Activated CD4-positive, alpha-beta T cell treated with anti-CD3 and anti-CD28 coated beads, Interleukin-2, amount 10 ng/mL, durations not matched to agents 7 days and 5 days (primary cell): ENCODE measurements at regions not wholly inside any gene's neighbourhood (a gene's known extent, or its start where the extent isn't known, plus 50 kb on each side); places are given as distances from the start of the nearest gene placed in this dataset.
"Not testable (repeated sequence)": the region's sequence is repeated elsewhere in the genome, so short reads cannot be mapped to it uniquely, and the experiment has no call there.

ENCODE experiments used
- CTCF ChIA-PET: fragments of 350-600 bp; sonication (Branson Sonifier 250); formaldehyde crosslinking; loops from one replicate; lab custom pipeline; 2021; ENCODE audit warnings: antibody characterized with exemption; lab: Charles Lee
- POLR2A ChIA-PET: fragments of 350-600 bp; sonication (Branson Sonifier 250); formaldehyde crosslinking; loops from one replicate; lab custom pipeline; 2021; ENCODE audit warnings: antibody characterized with exemption; lab: Charles Lee
- DNase-seq: peaks from one replicate; pipeline ENCODE4 v3.0.0-alpha.2; 2020
- H3K27ac Mint-ChIP-seq: one replicate; pipeline ENCODE4 v1.8.0; 2021; ENCODE audit warnings: mild to moderate bottlenecking, moderate library complexity, mixed read lengths
- H3K27me3 Mint-ChIP-seq: one replicate; pipeline ENCODE4 v1.8.0; 2021; ENCODE audit warnings: mixed read lengths
- H3K36me3 Mint-ChIP-seq: one replicate; pipeline ENCODE4 v1.8.0; 2021; ENCODE audit warnings: low read depth, mixed read lengths
- H3K4me1 Mint-ChIP-seq: one replicate; pipeline ENCODE4 v1.8.0; 2021; ENCODE audit warnings: mixed read lengths
- H3K4me3 Mint-ChIP-seq: one replicate; pipeline ENCODE4 v1.8.0; 2021; ENCODE audit warnings: mild to moderate bottlenecking, moderate library complexity, mixed read lengths
- H3K9me3 Mint-ChIP-seq: one replicate; pipeline ENCODE4 v1.8.0; 2021; ENCODE audit warnings: mixed read lengths

DNA sequence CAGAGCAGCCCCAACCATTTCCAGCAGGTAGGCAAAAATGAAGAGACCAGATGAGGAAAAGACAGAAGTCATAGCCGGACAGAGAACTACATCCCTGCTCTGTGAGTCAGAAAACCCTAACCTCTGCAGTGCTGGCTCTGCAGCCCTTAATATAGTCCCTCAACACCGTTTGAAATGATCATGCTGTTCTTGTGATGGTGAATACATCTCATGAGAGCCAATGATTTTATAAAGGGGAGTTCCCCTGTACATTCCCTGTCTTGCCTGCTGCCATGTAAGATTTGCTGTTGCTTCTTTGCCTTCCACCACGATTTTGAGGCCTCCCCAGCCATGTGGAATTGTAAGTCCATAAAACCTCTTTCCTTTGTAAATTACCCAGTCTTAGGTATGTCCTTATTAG is 216.8 kb upstream of the RFX3 start:
- Mint-ChIP-seq H3K9me3 (no peaks in the 10 kb centered on the region), H3K4me3 (no peak overlapping the region), H3K36me3 (no peaks in the 10 kb centered on the region), H3K4me1 (peaks cover 3% of the 10 kb centered on the region), H3K27ac (no peak overlapping the region), H3K27me3 (peaks cover 3% of the 10 kb centered on the region)
- ChIA-PET CTCF (interaction anchor here (1.0 kb wide), 1 partner anchor 9 kb away, joined by 3 read pairs; no protein-coding TSS in a partner anchor), POLR2A (no interaction called here)
- no peak for DNase-seq

GRCh38 chr9:3741729-3742128 is 215.9 kb upstream of the RFX3 start:
- ChIA-PET CTCF (interaction anchor here (1.0 kb wide), 1 partner anchor 9 kb away, joined by 3 read pairs; no protein-coding TSS in a partner anchor), POLR2A (no interaction called here)
- peaks cover 3% of the 10 kb centered on the region for H3K27me3 Mint-ChIP-seq

DNA sequence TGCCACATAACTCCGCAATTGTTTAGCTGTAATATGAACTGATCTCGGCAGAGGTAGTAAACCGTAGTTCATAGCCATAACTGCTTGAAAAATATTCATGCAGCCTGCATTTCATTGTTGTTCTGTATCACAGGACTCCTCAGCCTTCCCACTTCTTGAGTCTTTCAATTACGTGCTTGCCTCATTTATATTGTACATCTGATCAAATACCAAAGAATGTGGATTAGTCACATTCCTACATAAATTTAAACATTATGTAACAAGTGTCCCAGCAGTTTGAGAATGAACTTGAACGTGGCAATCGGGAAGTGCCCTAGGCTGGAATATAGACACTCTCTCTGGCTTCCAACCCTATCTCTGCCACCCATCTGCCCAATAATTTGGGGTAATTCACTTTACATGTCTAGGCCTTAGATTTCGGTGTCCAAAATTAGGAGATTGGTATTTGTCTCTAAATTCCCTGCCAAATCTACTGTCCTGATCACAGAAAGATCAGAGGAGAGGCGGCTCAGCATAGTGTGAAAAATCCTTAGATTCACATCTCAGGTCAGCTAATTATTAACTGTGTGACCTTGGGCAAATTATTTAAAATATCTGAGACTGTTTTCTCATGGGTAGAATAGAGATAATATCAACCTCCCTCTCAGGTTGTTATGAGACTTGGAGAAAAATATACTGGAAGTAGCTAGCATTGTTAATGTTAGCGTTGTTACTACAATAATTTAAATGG is 215.1 kb upstream of the RFX3 start:
- DNase-seq = no peak
- Mint-ChIP-seq H3K4me3 (no peak overlapping the region), H3K27me3 (peaks cover 3% of the 10 kb centered on the region), H3K27ac (no peak overlapping the region), H3K9me3 (no peaks in the 10 kb centered on the region), H3K4me1 (peaks cover 3% of the 10 kb centered on the region), H3K36me3 (no peaks in the 10 kb centered on the region)
- CTCF ChIA-PET = no interaction called here
- POLR2A ChIA-PET = no interaction called here

More at GRCh38 chr9:3741729-3742128, 215.9 kb upstream of the RFX3 start:
- Mint-ChIP-seq H3K27ac (no peak overlapping the region), H3K4me3 (no peak overlapping the region), H3K4me1 (peaks cover 3% of the 10 kb centered on the region), H3K36me3 (no peaks in the 10 kb centered on the region), H3K9me3 (no peaks in the 10 kb centered on the region)
- no peak for DNase-seq

- peaks cover 9% of the 10 kb centered on the region for H3K4me1 Mint-ChIP-seq
These were observed 210.4 kb upstream of the RFX3 start for GRCh38 chr9:3736161-3736560.

GRCh38 chr9:3735251-3735650 is 209.4 kb upstream of the RFX3 start:
- no peak for DNase-seq
- Mint-ChIP-seq H3K9me3 (no peaks in the 10 kb centered on the region), H3K27me3 (no peaks in the 10 kb centered on the region), H3K4me1 (peaks cover 16% of the 10 kb centered on the region), H3K27ac (no peak overlapping the region), H3K36me3 (no peaks in the 10 kb centered on the region), H3K4me3 (no peak overlapping the region)
- ChIA-PET POLR2A (no interaction called here), CTCF (interaction anchor here (0.6 kb wide), 1 partner anchor 405 kb away, joined by 4 read pairs; no protein-coding TSS in a partner anchor)

More at GRCh38 chr9:3736161-3736560, 210.4 kb upstream of the RFX3 start:
- H3K9me3 Mint-ChIP-seq = no peaks in the 10 kb centered on the region
- no peaks in the 10 kb centered on the region for H3K27me3 Mint-ChIP-seq
- ChIA-PET POLR2A (no interaction called here), CTCF (interaction anchor here (0.6 kb wide), 1 partner anchor 9 kb away, joined by 3 read pairs; no protein-coding TSS in a partner anchor)
- no peaks in the 10 kb centered on the region for H3K36me3 Mint-ChIP-seq
- no peak overlapping the region for H3K4me3 Mint-ChIP-seq
- no peak overlapping the region for H3K27ac Mint-ChIP-seq
- DNase-seq = no peak

DNA sequence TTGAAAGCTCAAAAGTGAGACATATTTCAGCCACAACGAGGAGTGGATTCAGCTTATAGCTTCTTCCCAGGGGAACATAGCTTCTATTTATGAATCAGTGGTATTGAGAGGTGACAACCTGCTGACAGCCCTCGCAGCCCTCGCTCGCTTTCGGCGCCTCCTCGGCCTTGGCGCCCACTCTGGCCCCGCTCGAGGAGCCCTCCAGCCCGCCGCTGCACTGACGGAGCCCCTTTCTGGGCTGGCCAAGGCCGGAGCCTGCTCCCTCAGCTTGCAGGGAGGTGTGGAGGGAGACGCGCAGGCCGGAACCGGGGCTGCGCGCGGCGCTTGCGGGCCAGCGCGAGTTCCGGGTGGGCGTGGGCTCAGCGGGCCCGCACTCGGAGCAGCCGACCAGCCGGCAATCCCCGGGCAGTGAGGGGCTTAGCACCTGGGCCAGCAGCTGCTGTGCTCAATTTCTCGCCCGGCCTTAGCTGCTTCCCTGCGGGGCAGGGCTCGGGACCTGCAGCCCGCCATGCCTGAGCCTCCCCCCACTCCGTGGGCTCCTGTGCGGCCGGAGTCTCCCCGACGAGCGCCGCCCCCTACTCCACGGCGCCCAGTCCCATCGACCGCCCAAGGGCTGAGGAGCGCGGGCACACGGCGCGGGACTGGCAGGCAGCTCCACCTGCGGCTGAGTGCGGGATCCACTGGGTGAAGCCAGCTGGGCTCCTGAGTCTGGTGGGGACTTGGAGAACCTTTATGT is 207.9 kb upstream of the RFX3 start:
- H3K27ac Mint-ChIP-seq, H3K9me3 Mint-ChIP-seq, H3K4me3 Mint-ChIP-seq, POLR2A ChIA-PET, DNase-seq, H3K27me3 Mint-ChIP-seq, H3K36me3 Mint-ChIP-seq: not testable (repeated sequence)
- CTCF ChIA-PET = interaction anchor here (1.1 to 1.3 kb wide), 2 partner anchors 9 to 381 kb away, joined by 3 read pairs; no protein-coding TSS in a partner anchor
- H3K4me1 Mint-ChIP-seq = peaks cover 16% of the 10 kb centered on the region

DNA sequence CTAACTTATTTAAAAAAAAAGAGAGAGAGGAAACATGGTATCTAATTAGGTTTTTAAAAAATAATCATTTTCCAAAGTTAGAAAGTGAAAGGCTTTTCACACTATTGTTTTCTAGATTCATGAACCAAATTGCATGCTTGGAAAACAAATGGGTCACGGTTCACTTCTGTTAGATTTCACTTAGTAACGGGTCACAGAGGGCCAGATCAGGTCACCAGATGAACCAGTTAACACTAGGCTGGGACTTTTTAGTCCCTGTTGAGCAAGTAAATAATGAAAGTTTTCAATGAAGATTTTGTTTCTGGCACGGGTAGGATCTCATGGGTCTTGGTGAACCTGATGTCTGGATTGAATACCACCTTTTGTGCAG is 207.2 kb upstream of the RFX3 start:
- Mint-ChIP-seq H3K27ac (no peak overlapping the region), H3K27me3 (no peaks in the 10 kb centered on the region)
- CTCF ChIA-PET = interaction anchor here (1.1 to 1.3 kb wide), 2 partner anchors 9 to 382 kb away, joined by 3 read pairs; no protein-coding TSS in a partner anchor

DNA sequence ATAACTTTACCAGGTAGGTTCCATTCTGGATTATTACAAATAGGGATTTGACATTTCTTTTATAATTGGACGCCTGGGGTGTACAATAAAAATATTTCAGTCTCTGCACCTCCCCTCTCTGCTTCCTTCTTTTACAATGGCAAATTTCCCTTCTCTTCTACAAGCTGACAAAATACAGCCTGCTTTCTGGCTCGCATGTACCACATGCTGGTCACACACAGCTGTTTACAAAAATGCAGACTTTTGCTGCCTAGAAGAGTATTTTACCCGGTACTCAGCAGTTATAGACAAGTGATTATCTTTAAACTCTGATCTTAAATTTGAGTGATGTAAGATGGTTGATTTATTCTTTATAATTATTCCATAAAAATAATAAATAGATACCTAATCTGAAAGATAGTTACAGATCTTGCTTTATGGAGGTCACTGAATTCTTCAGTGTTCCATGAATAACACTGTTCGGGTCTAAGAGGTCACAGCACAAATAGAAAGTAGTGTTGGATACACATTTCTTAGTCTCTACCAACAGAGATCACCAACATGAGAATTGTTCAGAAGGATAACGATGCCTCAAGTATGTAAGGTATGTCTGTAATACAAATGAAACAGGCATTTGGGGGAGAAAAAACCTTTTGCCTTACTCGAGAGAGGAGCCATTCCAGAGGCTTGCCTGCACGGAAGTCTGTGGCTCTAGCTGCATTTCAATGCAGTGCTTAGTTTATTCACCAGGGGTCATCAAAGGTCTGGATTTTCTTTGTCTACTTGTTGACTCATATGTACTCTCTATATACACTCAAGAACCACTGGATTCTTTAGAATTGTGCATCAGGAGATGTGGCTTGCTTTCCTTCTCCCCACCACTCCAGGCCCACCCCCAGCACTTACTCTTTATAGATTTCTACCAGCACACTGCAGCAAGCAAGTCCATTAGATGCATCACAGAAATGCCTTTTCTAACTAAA is 206.6 kb upstream of the RFX3 start:
- no peaks in the 10 kb centered on the region for H3K36me3 Mint-ChIP-seq
- no peak overlapping the region for H3K4me3 Mint-ChIP-seq
- peaks cover 16% of the 10 kb centered on the region for H3K4me1 Mint-ChIP-seq
- H3K27ac Mint-ChIP-seq = no peak overlapping the region
- no peaks in the 10 kb centered on the region for H3K27me3 Mint-ChIP-seq
- ChIA-PET CTCF (interaction anchor here (0.7 to 1.3 kb wide), 3 partner anchors 10 to 417 kb away, joined by 3 read pairs; no protein-coding TSS in a partner anchor), POLR2A (no interaction called here)
- no peaks in the 10 kb centered on the region for H3K9me3 Mint-ChIP-seq
- peak; percentile 58 for DNase-seq

More for the DNA sequence above, 207.2 kb upstream of the RFX3 start:
- H3K4me1 Mint-ChIP-seq = peaks cover 16% of the 10 kb centered on the region
- POLR2A ChIA-PET = no interaction called here
- no peaks in the 10 kb centered on the region for H3K9me3 Mint-ChIP-seq
- H3K36me3 Mint-ChIP-seq = no peaks in the 10 kb centered on the region
- DNase-seq = no peak
- H3K4me3 Mint-ChIP-seq = no peak overlapping the region

- Mint-ChIP-seq H3K4me1 (peaks cover 16% of the 10 kb centered on the region), H3K27ac (no peak overlapping the region), H3K9me3 (no peaks in the 10 kb centered on the region), H3K36me3 (no peaks in the 10 kb centered on the region), H3K4me3 (no peak overlapping the region), H3K27me3 (no peaks in the 10 kb centered on the region)
- ChIA-PET CTCF (no interaction called here), POLR2A (no interaction called here)
- DNase-seq = no peak
These were observed 204.7 kb upstream of the RFX3 start for GRCh38 chr9:3730511-3730922.

GRCh38 chr9:3721096-3721495 is 195.3 kb upstream of the RFX3 start:
- H3K27ac Mint-ChIP-seq = no peak overlapping the region

GRCh38 chr9:3719286-3719685 is 193.5 kb upstream of the RFX3 start:
- CTCF ChIA-PET = no interaction called here
- no peak for DNase-seq
- Mint-ChIP-seq H3K36me3 (no peaks in the 10 kb centered on the region), H3K27ac (no peak overlapping the region), H3K27me3 (peaks cover 22% of the 10 kb centered on the region), H3K9me3 (no peaks in the 10 kb centered on the region), H3K4me3 (no peak overlapping the region), H3K4me1 (no peaks in the 10 kb centered on the region)
- POLR2A ChIA-PET = no interaction called here

More at GRCh38 chr9:3721096-3721495, 195.3 kb upstream of the RFX3 start:
- H3K4me1 Mint-ChIP-seq = no peaks in the 10 kb centered on the region
- H3K36me3 Mint-ChIP-seq = no peaks in the 10 kb centered on the region
- CTCF ChIA-PET = interaction anchor here (0.6 kb wide), 1 partner anchor 421 kb away, joined by 3 read pairs; no protein-coding TSS in a partner anchor
- POLR2A ChIA-PET = no interaction called here
- H3K9me3 Mint-ChIP-seq = no peaks in the 10 kb centered on the region
- H3K4me3 Mint-ChIP-seq = no peak overlapping the region
- peaks cover 14% of the 10 kb centered on the region for H3K27me3 Mint-ChIP-seq
- DNase-seq = no peak

DNA sequence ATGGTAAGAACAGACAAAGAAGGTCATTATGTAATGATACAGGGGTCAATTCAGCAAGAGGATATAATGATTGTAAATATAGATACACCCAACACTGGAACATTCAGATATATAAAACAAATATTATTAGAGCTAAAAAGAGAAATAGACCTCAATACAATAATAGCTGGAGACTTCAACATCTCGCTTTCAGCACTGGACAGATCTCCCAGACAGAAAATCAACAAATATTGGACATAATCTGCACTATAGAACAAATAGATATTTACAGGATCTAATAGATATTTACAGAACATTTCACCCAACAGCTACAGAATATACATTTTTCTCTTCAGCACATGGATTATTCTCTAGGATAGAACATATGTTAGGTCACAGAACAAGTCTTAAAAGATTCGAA is 190.6 kb upstream of the RFX3 start:
- H3K27me3 Mint-ChIP-seq = peaks cover 22% of the 10 kb centered on the region
- POLR2A ChIA-PET = no interaction called here
- H3K9me3 Mint-ChIP-seq = no peaks in the 10 kb centered on the region

More for the DNA sequence above, 190.6 kb upstream of the RFX3 start:
- Mint-ChIP-seq H3K4me1 (no peaks in the 10 kb centered on the region), H3K4me3 (no peak overlapping the region), H3K27ac (no peak overlapping the region), H3K36me3 (no peaks in the 10 kb centered on the region)
- DNase-seq = no peak
- CTCF ChIA-PET = no interaction called here
